ENCODE measurements at regions not wholly inside any gene's neighbourhood (a gene's known extent, or its start where the extent isn't known, plus 50 kb on each side); places are given as distances from the start of the nearest gene placed in this dataset.

- DNase-seq (ENCODE audit: low spot score): no peak
Measured at GRCh38 chr2:150006591-150006990, 419.0 kb upstream of the MMADHC start.

- no peak for DNase-seq (ENCODE audit: low spot score)
Measured at GRCh38 chr2:150003544-150003943, 416.0 kb upstream of the MMADHC start.

- no peak for DNase-seq (ENCODE audit: low spot score)
Measured at GRCh38 chr2:150001788-150002187, 414.2 kb upstream of the MMADHC start.

GRCh38 chr2:149996901-149997300, 409.3 kb upstream of the MMADHC start:
- DNase-seq (ENCODE audit: low spot score): no peak

GRCh38 chr2:149994057-149994728, 406.6 kb upstream of the MMADHC start:
- peak; percentile 35 for DNase-seq (ENCODE audit: low spot score)

- DNase-seq (ENCODE audit: low spot score): no peak
Measured at GRCh38 chr2:149993316-149993715, 405.7 kb upstream of the MMADHC start.

- no peak for DNase-seq (ENCODE audit: low spot score)
Measured at GRCh38 chr2:149991576-149991975, 404.0 kb upstream of the MMADHC start.

GRCh38 chr2:149990965-149991364, 403.4 kb upstream of the MMADHC start:
- no peak for DNase-seq (ENCODE audit: low spot score)

- DNase-seq (ENCODE audit: low spot score): no peak
Measured at GRCh38 chr2:149989447-149990063, 402.0 kb upstream of the MMADHC start.

- no peak for DNase-seq (ENCODE audit: low spot score)
Measured at GRCh38 chr2:149988361-149988760, 400.8 kb upstream of the MMADHC start.

- no peak for DNase-seq (ENCODE audit: low spot score)
Measured at GRCh38 chr2:149986861-149987260, 399.3 kb upstream of the MMADHC start.

- DNase-seq (ENCODE audit: low spot score): no peak
Measured at GRCh38 chr2:149984311-149984710, 396.7 kb upstream of the MMADHC start.

- no peak for DNase-seq (ENCODE audit: low spot score)
Measured at GRCh38 chr2:149972066-149972465, 384.5 kb upstream of the MMADHC start.

GRCh38 chr2:149954981-149955600, 367.5 kb upstream of the MMADHC start:
- DNase-seq (ENCODE audit: low spot score): no peak

GRCh38 chr2:149953627-149954026, 366.1 kb upstream of the MMADHC start:
- DNase-seq (ENCODE audit: low spot score): peak; percentile 58

GRCh38 chr2:149931486-149931885, 343.9 kb upstream of the MMADHC start:
- DNase-seq (ENCODE audit: low spot score): no peak

GRCh38 chr2:149928011-149928410, 340.4 kb upstream of the MMADHC start:
- DNase-seq (ENCODE audit: low spot score): no peak

- DNase-seq (ENCODE audit: low spot score): no peak
Measured at GRCh38 chr2:149926149-149926548, 338.6 kb upstream of the MMADHC start.

- no peak for DNase-seq (ENCODE audit: low spot score)
Measured at GRCh38 chr2:149924549-149925213, 337.1 kb upstream of the MMADHC start.

GRCh38 chr2:149924028-149924427, 336.5 kb upstream of the MMADHC start:
- no peak for DNase-seq (ENCODE audit: low spot score)

GRCh38 chr2:149921911-149922616, 334.5 kb upstream of the MMADHC start:
- no peak for DNase-seq (ENCODE audit: low spot score)

- no peak for DNase-seq (ENCODE audit: low spot score)
Measured at GRCh38 chr2:149920389-149920788, 332.8 kb upstream of the MMADHC start.

Data from HuH-7 (cell line).